Right atrium auricular region (tissue), 2 donors: ENCODE measurements at regions not wholly inside any gene's neighbourhood (a gene's known extent, or its start where the extent isn't known, plus 50 kb on each side); places are given as distances from the start of the nearest gene placed in this dataset.

Experiments
- DNase-seq: peaks from one replicate; pipeline ENCODE4 v3.0.0-alpha.2; 2019; ENCODE audit warnings: low spot score
- H3K27ac ChIP-seq, 2 donors: fragments of 200-600 bp; sonication (generic); 1 replicate in 1 of 2; 2 replicates in 1 of 2; pipeline ENCODE4 v1.5.1; 2016 to 2019
- H3K27me3 ChIP-seq, 2 donors: fragments of 200-600 bp; sonication (generic); one replicate each; pipeline versions ENCODE4 v1.5.1 to v1.6.0; 2017 to 2019
- H3K36me3 ChIP-seq: fragments of 200-600 bp; sonication (generic); one replicate; pipeline ENCODE4 v1.5.1; 2016
- H3K4me1 ChIP-seq, 2 donors: fragments of 200-600 bp; sonication (generic); one replicate each; pipeline versions ENCODE4 v1.5.1 to v1.6.0; 2017 to 2019
- H3K4me3 ChIP-seq, 2 donors: fragments of 200-600 bp; sonication (generic); 1 replicate in 1 of 2; 2 replicates in 1 of 2; pipeline ENCODE4 v1.5.1; 2017 to 2019; ENCODE audit warnings: mild to moderate bottlenecking in 1 of 2, moderate library complexity in 1 of 2
- H3K9me3 ChIP-seq, 2 donors: fragments of 200-600 bp; sonication (generic); one replicate each; pipeline ENCODE4 v1.5.1; 2019
- TF ChIP-seq, protein P1 (sequence below), 2 donors: fragments of 200-600 bp; sonication (generic); IDR thresholded peaks; one replicate each; pipeline ENCODE4 v1.5.1; 2019; ENCODE audit warnings: antibody characterized with exemption in 2 of 2

GRCh38 chr2:128552141-128552805 lies 233.6 kb upstream of the HS6ST1 start:
- no peaks in the 10 kb centered on the region for H3K36me3 ChIP-seq
- no peaks in the 10 kb centered on the region for H3K27me3 ChIP-seq
- no peak for DNase-seq
- no peak overlapping the region for H3K27ac ChIP-seq
- no peaks in the 10 kb centered on the region for H3K4me1 ChIP-seq
- no peaks in the 10 kb centered on the region for H3K9me3 ChIP-seq
- no peak overlapping the region for H3K4me3 ChIP-seq
- TF ChIP-seq, protein P1, sequence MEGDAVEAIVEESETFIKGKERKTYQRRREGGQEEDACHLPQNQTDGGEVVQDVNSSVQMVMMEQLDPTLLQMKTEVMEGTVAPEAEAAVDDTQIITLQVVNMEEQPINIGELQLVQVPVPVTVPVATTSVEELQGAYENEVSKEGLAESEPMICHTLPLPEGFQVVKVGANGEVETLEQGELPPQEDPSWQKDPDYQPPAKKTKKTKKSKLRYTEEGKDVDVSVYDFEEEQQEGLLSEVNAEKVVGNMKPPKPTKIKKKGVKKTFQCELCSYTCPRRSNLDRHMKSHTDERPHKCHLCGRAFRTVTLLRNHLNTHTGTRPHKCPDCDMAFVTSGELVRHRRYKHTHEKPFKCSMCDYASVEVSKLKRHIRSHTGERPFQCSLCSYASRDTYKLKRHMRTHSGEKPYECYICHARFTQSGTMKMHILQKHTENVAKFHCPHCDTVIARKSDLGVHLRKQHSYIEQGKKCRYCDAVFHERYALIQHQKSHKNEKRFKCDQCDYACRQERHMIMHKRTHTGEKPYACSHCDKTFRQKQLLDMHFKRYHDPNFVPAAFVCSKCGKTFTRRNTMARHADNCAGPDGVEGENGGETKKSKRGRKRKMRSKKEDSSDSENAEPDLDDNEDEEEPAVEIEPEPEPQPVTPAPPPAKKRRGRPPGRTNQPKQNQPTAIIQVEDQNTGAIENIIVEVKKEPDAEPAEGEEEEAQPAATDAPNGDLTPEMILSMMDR (IDR thresholded peaks at IDR 0.05) = no peak

- H3K36me3 ChIP-seq = no peaks in the 10 kb centered on the region
- H3K27me3 ChIP-seq = no peaks in the 10 kb centered on the region
- TF ChIP-seq, protein P1 (IDR thresholded peaks at IDR 0.05) = no peak
- no peak overlapping the region for H3K27ac ChIP-seq
- H3K9me3 ChIP-seq = no peaks in the 10 kb centered on the region
- DNase-seq = no peak
- no peak overlapping the region for H3K4me3 ChIP-seq
- H3K4me1 ChIP-seq = no peaks in the 10 kb centered on the region
Measured at GRCh38 chr2:128552806-128553551, 234.3 kb upstream of the HS6ST1 start.

DNA sequence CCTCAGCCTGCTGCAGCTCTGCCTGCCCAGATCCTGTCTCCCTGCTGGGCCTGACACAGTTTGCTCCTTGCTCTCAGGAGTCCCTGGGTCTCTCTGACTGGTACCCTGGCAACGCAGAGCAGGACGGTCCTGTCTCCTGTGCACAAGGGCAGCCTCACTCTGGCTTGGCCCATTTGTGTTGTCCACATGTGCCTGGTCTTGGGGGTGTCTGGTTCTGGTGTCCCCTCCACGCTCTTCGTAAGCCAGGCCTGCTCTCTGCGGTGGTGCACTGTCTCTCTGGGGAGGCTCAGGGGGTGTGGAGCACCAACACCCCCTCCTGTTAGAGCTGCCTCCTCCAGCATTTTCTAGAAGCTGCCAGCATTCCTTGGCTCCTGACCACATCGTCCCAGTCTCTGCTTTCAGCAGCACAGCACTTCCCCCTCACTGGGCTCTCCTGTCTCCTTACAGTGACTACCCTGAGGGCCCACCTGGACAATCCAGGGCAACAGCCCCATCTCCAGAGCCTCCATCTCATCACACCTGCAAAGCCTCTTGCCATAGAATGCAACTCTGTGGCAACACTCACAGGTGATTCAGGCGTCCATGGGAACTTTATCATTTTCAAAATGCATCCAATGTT lies 235.6 kb upstream of the HS6ST1 start:
- Histone ChIP-seq H3K4me1 (no peaks in the 10 kb centered on the region), H3K36me3 (no peaks in the 10 kb centered on the region), H3K9me3 (no peaks in the 10 kb centered on the region), H3K27ac (no peak overlapping the region), H3K27me3 (no peaks in the 10 kb centered on the region), H3K4me3 (no peak overlapping the region)
- TF ChIP-seq, protein P1 (IDR thresholded peaks at IDR 0.05) = no peak
- DNase-seq = no peak

DNA sequence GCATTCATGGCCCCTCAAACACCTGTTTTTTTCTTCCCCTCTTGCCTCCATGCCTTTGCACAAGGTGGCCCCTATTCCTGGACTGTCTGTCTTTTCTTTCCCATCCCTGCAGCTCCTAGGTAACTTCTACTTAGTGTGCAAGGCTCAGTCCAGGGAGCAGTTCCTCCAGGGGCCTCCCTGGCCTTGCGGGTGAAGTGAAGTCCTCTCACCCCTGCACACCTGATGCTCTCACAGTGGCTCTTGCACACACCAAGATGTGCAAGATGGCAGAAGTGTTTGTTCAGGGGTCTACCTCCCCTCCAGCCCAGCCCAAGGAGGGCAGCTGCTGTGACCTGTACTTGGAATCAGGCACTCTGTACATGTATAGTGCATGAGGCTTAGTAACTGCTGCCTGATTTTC lies 236.8 kb upstream of the HS6ST1 start:
- Histone ChIP-seq H3K9me3 (no peaks in the 10 kb centered on the region), H3K27ac (no peak overlapping the region), H3K27me3 (no peaks in the 10 kb centered on the region), H3K36me3 (no peaks in the 10 kb centered on the region), H3K4me1 (no peaks in the 10 kb centered on the region), H3K4me3 (no peak overlapping the region)
- TF ChIP-seq, protein P1 (IDR thresholded peaks at IDR 0.05) = no peak
- DNase-seq = no peak

- Histone ChIP-seq H3K27ac (no peak overlapping the region), H3K27me3 (no peaks in the 10 kb centered on the region), H3K4me1 (no peaks in the 10 kb centered on the region), H3K36me3 (no peaks in the 10 kb centered on the region), H3K4me3 (no peak overlapping the region), H3K9me3 (no peaks in the 10 kb centered on the region)
- DNase-seq = no peak
- TF ChIP-seq, protein P1 (IDR thresholded peaks at IDR 0.05) = no peak
Measured at GRCh38 chr2:128556089-128556488, 237.4 kb upstream of the HS6ST1 start.
